A673 (cell line): ENCODE measurements at regions not wholly inside any gene's neighbourhood (a gene's known extent, or its start where the extent isn't known, plus 50 kb on each side); places are given as distances from the start of the nearest gene placed in this dataset.
"Not testable (repeated sequence)": the region's sequence is repeated elsewhere in the genome, so short reads cannot be mapped to it uniquely, and the experiment has no call there.

Experiments
- BruUV-seq: library from RNA; stranded (reverse); fragments of 400-500 nt; replicated peaks from 2 replicates; lab custom pipeline; 2021; lab: Mats Ljungman, UMichigan
- CTCF ChIA-PET: fragments of 300-600 bp; sonication (Branson Sonifier 250); formaldehyde crosslinking; loops from one replicate; lab custom pipeline; 2022; ENCODE audit warnings: antibody characterized with exemption; lab: Charles Lee
- POLR2A ChIA-PET: fragments of 300-600 bp; sonication (Branson Sonifier 250); formaldehyde crosslinking; loops from one replicate; lab custom pipeline; 2022; ENCODE audit warnings: antibody characterized with exemption; ENCODE audit not compliant: low non-redundant PET; lab: Charles Lee
- DNase-seq: peaks from one replicate; pipeline ENCODE4 v3.0.0-alpha.2; 2015; ENCODE audit warnings: low spot score
- H3K27ac ChIP-seq: fragments of 200-600 bp; sonication (generic); 2 replicates; pipeline ENCODE4 v1.5.1; 2016; ENCODE audit warnings: mixed run types, low read depth, mild to moderate bottlenecking, mixed read lengths, antibody characterized with exemption, low read length; ENCODE audit not compliant: poor library complexity, severe bottlenecking
- H3K27me3 ChIP-seq: fragments of 200-600 bp; sonication (generic); replicated peaks from 2 replicates; pipeline ENCODE4 v1.6.1; 2017; ENCODE audit warnings: mixed run types, low read depth, mild to moderate bottlenecking, mixed read lengths, antibody characterized with exemption, low read length; ENCODE audit not compliant: insufficient read depth, poor library complexity
- H3K36me3 ChIP-seq: fragments of 200-600 bp; sonication (generic); 2 replicates; pipeline ENCODE4 v1.6.1; 2016; ENCODE audit warnings: mixed run types, mild to moderate bottlenecking, mixed read lengths, antibody characterized with exemption, low read length; ENCODE audit not compliant: insufficient read depth, poor library complexity, severe bottlenecking
- H3K4me1 ChIP-seq: fragments of 200-600 bp; sonication (generic); 2 replicates; pipeline ENCODE4 v1.6.1; 2017; ENCODE audit warnings: mixed run types, mild to moderate bottlenecking, mixed read lengths, antibody characterized with exemption, low read length; ENCODE audit not compliant: insufficient read depth, poor library complexity, severe bottlenecking
- H3K4me3 ChIP-seq: fragments of 200-600 bp; sonication (generic); 2 replicates; pipeline ENCODE4 v1.5.1; 2016; ENCODE audit warnings: low read depth, mixed run types, mild to moderate bottlenecking, mixed read lengths, low read length; ENCODE audit not compliant: poor library complexity, severe bottlenecking
- H3K9me3 ChIP-seq: fragments of 200-600 bp; sonication (generic); 2 replicates; pipeline ENCODE4 v1.6.1; 2016; ENCODE audit warnings: mixed run types, low read depth, mild to moderate bottlenecking, mixed read lengths, antibody characterized with exemption, low read length; ENCODE audit not compliant: poor library complexity, severe bottlenecking
- CTCF ChIP-seq: fragments of 300-800, 200-600 bp; sonication (generic); conservative IDR thresholded peaks from 2 replicates; pipeline ENCODE4 v1.5.1; 2017; ENCODE audit warnings: low read depth, mild to moderate bottlenecking, antibody characterized with exemption, low read length, moderate library complexity, mixed read lengths
- EZH2 ChIP-seq: fragments of 200-600 bp; sonication (generic); IDR thresholded peaks from 2 replicates; pipeline ENCODE4 v1.6.1; 2017; ENCODE audit warnings: borderline replicate concordance, low read depth, mild to moderate bottlenecking, mixed read lengths, antibody characterized with exemption, low read length; ENCODE audit not compliant: poor library complexity, severe bottlenecking
- intact Hi-C: fragments of 100-400 bp; cut with micrococcal nuclease; formaldehyde crosslinking; loops from one replicate; pipeline ENCODE4 v1.10.0; 2022; ENCODE audit not compliant: unreplicated experiment

GRCh38 chr14:21820631-21821030 is 147.0 kb upstream of the OR4E1 start:
- intact Hi-C loops = no loop called here
- CTCF ChIA-PET = no interaction called here

DNA sequence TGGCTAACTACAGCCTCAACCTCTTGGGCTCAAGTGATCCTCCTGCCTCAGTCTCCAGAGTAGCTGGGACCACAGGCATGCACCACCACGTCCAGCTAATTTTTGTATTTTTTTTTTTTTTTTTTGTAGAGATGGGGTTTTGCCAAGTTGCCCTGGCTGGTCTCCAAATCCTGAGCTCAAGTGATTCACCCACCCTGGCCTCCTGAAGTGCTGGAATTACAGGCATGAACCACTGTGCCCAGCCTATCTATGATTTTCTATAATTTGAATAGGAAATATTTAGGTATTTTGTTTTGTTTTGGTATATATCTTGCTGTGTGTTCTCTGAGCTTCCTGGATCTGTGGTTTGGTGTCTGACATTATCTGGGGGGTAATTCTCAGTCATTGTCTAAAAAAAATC is 146.3 kb upstream of the OR4E1 start:
- BruUV-seq, H3K36me3 ChIP-seq, H3K4me3 ChIP-seq, H3K9me3 ChIP-seq, H3K27me3 ChIP-seq, H3K4me1 ChIP-seq, H3K27ac ChIP-seq, intact Hi-C loops, POLR2A ChIA-PET, CTCF ChIA-PET: not testable (repeated sequence)
- peak; percentile 70 for DNase-seq

More at GRCh38 chr14:21820631-21821030, 147.0 kb upstream of the OR4E1 start:
- TF ChIP-seq CTCF (no peak), EZH2 (no peak)
- Histone ChIP-seq H3K4me3 (no peak overlapping the region), H3K9me3 (no peaks in the 10 kb centered on the region), H3K27me3 (no peaks in the 10 kb centered on the region), H3K27ac (no peak overlapping the region), H3K36me3 (no peaks in the 10 kb centered on the region), H3K4me1 (peaks cover 6% of the 10 kb centered on the region)
- POLR2A ChIA-PET = no interaction called here
- no peak for DNase-seq
- BruUV-seq = no TSS peak

GRCh38 chr14:21817010-21817409 is 143.4 kb upstream of the OR4E1 start:
- H3K27ac ChIP-seq, H3K36me3 ChIP-seq, intact Hi-C loops, H3K4me1 ChIP-seq, H3K4me3 ChIP-seq, POLR2A ChIA-PET, CTCF ChIA-PET, DNase-seq, BruUV-seq, H3K9me3 ChIP-seq, H3K27me3 ChIP-seq: not testable (repeated sequence)

- H3K9me3 ChIP-seq = no peaks in the 10 kb centered on the region
- POLR2A ChIA-PET = no interaction called here
- CTCF ChIA-PET = no interaction called here
- no peaks in the 10 kb centered on the region for H3K36me3 ChIP-seq
- intact Hi-C loops = no loop called here
- TF ChIP-seq CTCF = no peak
- H3K4me3 ChIP-seq = no peak overlapping the region
- no TSS peak for BruUV-seq
- H3K4me1 ChIP-seq = no peaks in the 10 kb centered on the region
- H3K27me3 ChIP-seq = no peaks in the 10 kb centered on the region
- H3K27ac ChIP-seq = no peak overlapping the region
- no peak for DNase-seq
Measured at GRCh38 chr14:21807975-21808374, 134.4 kb upstream of the OR4E1 start.
